ENCODE measurements at regions not wholly inside any gene's neighbourhood (a gene's known extent, or its start where the extent isn't known, plus 50 kb on each side); places are given as distances from the start of the nearest gene placed in this dataset.
A peak's percentile ranks its signal among the peaks of the same experiment; 100 is the strongest.

DNA sequence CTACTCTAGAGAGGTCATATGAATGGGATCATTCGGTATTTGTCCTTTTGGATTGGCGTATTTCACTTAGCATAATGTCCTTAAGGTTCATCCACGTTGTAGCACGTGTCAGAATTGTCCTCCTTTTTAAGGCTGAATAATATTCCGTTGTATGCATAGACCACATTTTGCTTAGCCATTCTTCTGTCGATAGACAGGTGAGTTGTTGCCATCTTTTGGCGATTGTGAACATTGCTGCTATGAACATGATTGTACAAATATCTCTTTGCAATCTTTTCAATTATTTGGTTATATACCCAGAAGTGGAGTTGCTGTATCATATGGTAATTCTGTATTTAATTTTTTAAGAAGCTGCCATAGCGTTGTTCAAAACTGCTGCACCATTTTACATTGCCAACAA is 52.4 kb upstream of the GOLGA8J start:
- no peak overlapping the region for H3K4me3 ChIP-seq (ENCODE audit: low read length)
- TF ChIP-seq, protein P1, sequence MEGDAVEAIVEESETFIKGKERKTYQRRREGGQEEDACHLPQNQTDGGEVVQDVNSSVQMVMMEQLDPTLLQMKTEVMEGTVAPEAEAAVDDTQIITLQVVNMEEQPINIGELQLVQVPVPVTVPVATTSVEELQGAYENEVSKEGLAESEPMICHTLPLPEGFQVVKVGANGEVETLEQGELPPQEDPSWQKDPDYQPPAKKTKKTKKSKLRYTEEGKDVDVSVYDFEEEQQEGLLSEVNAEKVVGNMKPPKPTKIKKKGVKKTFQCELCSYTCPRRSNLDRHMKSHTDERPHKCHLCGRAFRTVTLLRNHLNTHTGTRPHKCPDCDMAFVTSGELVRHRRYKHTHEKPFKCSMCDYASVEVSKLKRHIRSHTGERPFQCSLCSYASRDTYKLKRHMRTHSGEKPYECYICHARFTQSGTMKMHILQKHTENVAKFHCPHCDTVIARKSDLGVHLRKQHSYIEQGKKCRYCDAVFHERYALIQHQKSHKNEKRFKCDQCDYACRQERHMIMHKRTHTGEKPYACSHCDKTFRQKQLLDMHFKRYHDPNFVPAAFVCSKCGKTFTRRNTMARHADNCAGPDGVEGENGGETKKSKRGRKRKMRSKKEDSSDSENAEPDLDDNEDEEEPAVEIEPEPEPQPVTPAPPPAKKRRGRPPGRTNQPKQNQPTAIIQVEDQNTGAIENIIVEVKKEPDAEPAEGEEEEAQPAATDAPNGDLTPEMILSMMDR (IDR thresholded peaks at IDR 0.05; ENCODE audit: insufficient read depth, low read depth, low read length, missing control alignments), result peak; percentile 28
- DNase-seq (ENCODE audit: low read depth), result peak; percentile 19

DNA sequence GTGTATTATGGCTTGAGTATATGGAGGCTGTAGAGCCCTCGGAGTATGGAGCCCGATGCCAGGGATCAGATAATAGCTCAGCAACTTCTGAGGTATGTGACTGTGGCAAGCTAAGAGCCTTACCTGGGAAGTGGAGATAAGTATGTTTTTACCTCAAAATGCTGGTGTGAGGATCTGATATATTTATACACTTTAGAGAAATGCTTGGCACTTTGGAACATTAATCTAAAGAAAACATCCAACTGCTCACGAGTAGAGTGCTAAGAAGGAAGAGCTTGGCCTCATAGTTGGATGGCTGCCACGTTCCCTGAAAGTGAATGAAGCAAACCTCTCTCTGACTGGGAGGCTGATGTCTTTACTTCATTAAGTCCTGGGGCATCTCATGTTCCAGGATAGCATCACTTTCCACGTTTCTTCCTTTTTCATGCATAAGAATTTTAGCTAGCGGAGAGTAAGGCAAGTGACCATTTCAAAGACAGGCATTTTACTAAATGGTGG is 58.9 kb upstream of the GOLGA8J start:
- TF ChIP-seq, protein P1 (IDR thresholded peaks at IDR 0.05; ENCODE audit: insufficient read depth, low read depth, low read length, missing control alignments), result no peak
- no peak overlapping the region for H3K4me3 ChIP-seq (ENCODE audit: low read length)
- DNase-seq (ENCODE audit: low read depth), result peak; percentile 27

DNA sequence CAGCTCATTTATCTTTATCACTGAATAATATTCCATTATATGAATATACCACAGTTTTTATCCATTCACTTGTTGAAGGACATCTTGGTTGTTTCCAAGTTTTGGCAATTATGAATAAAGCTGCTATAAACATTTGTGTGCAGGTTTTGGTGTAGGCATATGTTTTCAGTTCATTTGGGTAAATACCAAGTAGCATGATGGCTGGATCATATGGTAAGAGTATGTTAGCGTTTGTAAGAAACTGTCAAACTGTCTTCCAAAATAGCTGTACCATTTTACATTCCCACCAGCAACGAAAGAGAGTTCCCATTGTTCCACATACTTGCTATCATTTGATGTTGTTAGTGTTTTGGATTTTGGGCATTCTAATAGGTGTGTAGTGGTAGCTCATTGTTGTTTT is 72.0 kb upstream of the GOLGA8J start:
- no peak overlapping the region for H3K4me3 ChIP-seq (ENCODE audit: low read length)
- DNase-seq (ENCODE audit: low read depth), result no peak
- TF ChIP-seq, protein P1 (IDR thresholded peaks at IDR 0.05; ENCODE audit: insufficient read depth, low read depth, low read length, missing control alignments), result no peak

DNA sequence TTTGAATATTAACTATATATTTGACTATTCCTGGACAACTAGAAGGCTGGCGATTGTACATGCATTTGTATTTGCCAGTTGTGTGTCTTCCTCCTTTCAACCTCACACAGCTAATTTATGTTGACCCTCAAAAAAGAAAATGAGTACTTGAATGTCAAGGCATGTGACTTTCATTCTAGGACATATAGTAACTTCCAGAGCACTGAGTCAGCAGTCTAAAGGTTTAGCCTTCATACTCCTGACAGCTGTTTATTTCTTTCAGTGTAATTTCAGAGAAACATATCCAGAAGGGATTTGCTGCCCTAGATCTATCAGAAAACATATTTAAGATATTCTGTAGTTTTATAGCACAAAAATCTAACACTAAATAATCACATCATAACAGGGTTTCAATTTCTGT is 74.6 kb upstream of the GOLGA8J start:
- DNase-seq (ENCODE audit: low read depth), result no peak
- TF ChIP-seq, protein P1 (IDR thresholded peaks at IDR 0.05; ENCODE audit: insufficient read depth, low read depth, low read length, missing control alignments), result no peak
- H3K4me3 ChIP-seq (ENCODE audit: low read length), result no peak overlapping the region

DNA sequence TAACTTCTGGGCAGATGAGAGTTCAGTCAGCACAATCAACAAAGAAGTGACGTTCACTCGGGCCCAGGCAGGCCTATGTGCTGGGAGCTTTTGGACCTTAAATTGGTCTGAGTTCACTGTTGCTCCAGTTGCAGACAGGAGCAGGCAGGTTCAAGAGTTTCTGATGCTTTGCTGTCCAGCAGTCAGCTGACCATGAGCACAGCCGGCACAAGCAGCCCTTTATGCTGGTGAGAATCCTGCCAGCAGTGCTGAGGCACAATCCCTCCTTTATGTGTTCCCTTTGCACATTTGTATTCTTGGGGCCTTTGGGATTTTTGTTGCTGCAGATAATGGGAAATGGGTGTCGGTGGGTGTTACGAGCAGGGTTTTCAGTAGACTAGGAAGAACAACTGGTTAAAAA is 81.2 kb upstream of the GOLGA8J start:
- no peak for DNase-seq (ENCODE audit: low read depth)
- no peak overlapping the region for H3K4me3 ChIP-seq (ENCODE audit: low read length)
- TF ChIP-seq, protein P1 (IDR thresholded peaks at IDR 0.05; ENCODE audit: insufficient read depth, low read depth, low read length, missing control alignments), result no peak

DNA sequence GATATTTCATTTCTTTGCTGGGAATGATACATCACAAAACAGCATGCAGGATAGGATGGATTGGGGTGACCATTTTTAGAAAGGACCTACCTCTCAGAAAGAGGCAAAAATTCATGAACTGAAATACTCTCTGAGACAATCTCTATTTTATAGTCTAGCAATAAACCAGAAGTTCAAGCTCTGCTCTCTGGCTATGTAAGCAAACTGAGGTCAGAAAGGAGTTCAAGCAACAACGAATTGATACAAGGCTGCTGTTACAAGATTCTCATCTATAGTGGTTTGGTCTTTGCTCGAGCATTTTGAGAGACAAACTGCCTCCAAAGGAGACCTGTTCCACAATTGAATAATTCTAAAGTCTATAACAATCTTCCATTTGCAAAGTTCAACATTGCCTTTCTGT is 84.7 kb upstream of the GOLGA8J start:
- no peak for DNase-seq (ENCODE audit: low read depth)
- H3K4me3 ChIP-seq (ENCODE audit: low read length), result no peak overlapping the region
- TF ChIP-seq, protein P1 (IDR thresholded peaks at IDR 0.05; ENCODE audit: insufficient read depth, low read depth, low read length, missing control alignments), result no peak

DNA sequence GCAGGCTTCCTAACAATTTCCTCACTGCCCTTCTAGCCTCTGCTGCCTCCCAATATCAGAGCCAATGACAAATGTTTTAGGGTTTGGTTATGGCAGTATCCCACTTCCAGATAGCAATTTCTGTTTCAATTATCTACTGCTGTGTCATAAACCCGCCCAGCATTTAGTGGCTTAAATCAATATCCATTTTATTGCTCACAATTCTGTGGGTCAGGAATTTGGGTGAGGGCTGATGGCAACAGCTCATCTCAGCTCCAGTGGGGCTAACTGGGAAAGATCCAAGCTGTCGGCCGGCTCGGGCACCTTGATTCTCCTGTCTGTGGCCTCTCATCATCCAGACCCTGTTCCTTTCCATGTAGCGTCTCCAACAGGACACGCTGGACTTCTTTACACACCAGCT is 85.3 kb upstream of the GOLGA8J start:
- no peak for DNase-seq (ENCODE audit: low read depth)

More for the DNA sequence above, 85.3 kb upstream of the GOLGA8J start:
- no peak overlapping the region for H3K4me3 ChIP-seq (ENCODE audit: low read length)
- TF ChIP-seq, protein P1 (IDR thresholded peaks at IDR 0.05; ENCODE audit: insufficient read depth, low read depth, low read length, missing control alignments), result no peak

Data from epithelial cell of esophagus (primary cell).